M059J (cell line): ENCODE measurements at regions not wholly inside any gene's neighbourhood (a gene's known extent, or its start where the extent isn't known, plus 50 kb on each side); places are given as distances from the start of the nearest gene placed in this dataset.
A peak's percentile ranks its signal among the peaks of the same experiment; 100 is the strongest.

ENCODE experiments used
- DNase-seq: peaks from one replicate; pipeline ENCODE4 v3.0.0-alpha.2; 2012; ENCODE audit warnings: low read depth

- no peak for DNase-seq
Observed at GRCh38 chr19:42662712-42663111, 68.0 kb upstream of the CEACAM8 start.

- no peak for DNase-seq
Observed at GRCh38 chr19:42660353-42660752, 65.6 kb upstream of the CEACAM8 start.

- no peak for DNase-seq
Observed at GRCh38 chr19:42658076-42658475, 63.4 kb upstream of the CEACAM8 start.

GRCh38 chr19:42657556-42657955 is 62.8 kb upstream of the CEACAM8 start:
- DNase-seq = peak; percentile 12

GRCh38 chr19:42655748-42656147 is 61.0 kb upstream of the CEACAM8 start:
- no peak for DNase-seq

- DNase-seq = no peak
Observed at GRCh38 chr19:42653841-42654240, 59.1 kb upstream of the CEACAM8 start.

- DNase-seq = no peak
Observed at GRCh38 chr19:42652021-42652420, 57.3 kb upstream of the CEACAM8 start.
